Suprapubic skin (tissue), 4 donors: ENCODE measurements at regions not wholly inside any gene's neighbourhood (a gene's known extent, or its start where the extent isn't known, plus 50 kb on each side); places are given as distances from the start of the nearest gene placed in this dataset.

ENCODE experiments used
- DNase-seq, 2 donors: peaks; one replicate each; pipeline ENCODE4 v3.0.0-alpha.2; 2019; ENCODE audit warnings: low spot score in 2 of 2
- H3K27ac ChIP-seq: fragments of 200-600 bp; sonication (generic); one replicate; pipeline ENCODE4 v1.5.1; 2019
- H3K27me3 ChIP-seq: fragments of 200-600 bp; sonication (generic); one replicate; pipeline ENCODE4 v1.5.1; 2019
- H3K36me3 ChIP-seq: fragments of 200-600 bp; sonication (generic); one replicate; pipeline ENCODE4 v1.5.1; 2019
- H3K4me1 ChIP-seq: fragments of 200-600 bp; sonication (generic); one replicate; pipeline ENCODE4 v1.5.1; 2019
- H3K4me3 ChIP-seq: fragments of 200-600 bp; sonication (generic); one replicate; pipeline ENCODE4 v1.5.1; 2019; ENCODE audit warnings: mild to moderate bottlenecking
- H3K9me3 ChIP-seq: fragments of 200-600 bp; sonication (generic); one replicate; pipeline ENCODE4 v1.5.1; 2019
- EP300 ChIP-seq: sonication (generic); formaldehyde crosslinking; IDR thresholded peaks from one replicate; pipeline ENCODE4 v1.6.1; 2017; ENCODE audit warnings: antibody characterized with exemption
- POLR2A ChIP-seq, 2 donors: fragments of 450-650 bp; IDR thresholded peaks; one replicate each; pipeline ENCODE4 v1.6.1; 2017; ENCODE audit warnings: antibody characterized with exemption in 2 of 2, mild to moderate bottlenecking in 2 of 2, moderate library complexity in 2 of 2
- POLR2AphosphoS5 ChIP-seq, 3 donors: sonication (generic); formaldehyde crosslinking; IDR thresholded peaks; one replicate each; pipeline ENCODE4 v1.6.1; 2017; ENCODE audit warnings: antibody characterized with exemption in 3 of 3
- WGBS: methylation state at CpG from one replicate; pipeline ENCODE4 v1.1.5; 2018; 5-methylcytosine and 5-hydroxymethylcytosine counted together
- TF ChIP-seq, protein P1 (sequence below), 2 donors: fragments of 200-600 bp in 1 of 2; fragments of 450-650 bp in 1 of 2; sonication (generic) in 1 of 2; IDR thresholded peaks; one replicate each; pipeline ENCODE4 v1.5.1; 2016 to 2019; ENCODE audit warnings: antibody characterized with exemption in 2 of 2, mild to moderate bottlenecking in 1 of 2, moderate library complexity in 1 of 2

DNA sequence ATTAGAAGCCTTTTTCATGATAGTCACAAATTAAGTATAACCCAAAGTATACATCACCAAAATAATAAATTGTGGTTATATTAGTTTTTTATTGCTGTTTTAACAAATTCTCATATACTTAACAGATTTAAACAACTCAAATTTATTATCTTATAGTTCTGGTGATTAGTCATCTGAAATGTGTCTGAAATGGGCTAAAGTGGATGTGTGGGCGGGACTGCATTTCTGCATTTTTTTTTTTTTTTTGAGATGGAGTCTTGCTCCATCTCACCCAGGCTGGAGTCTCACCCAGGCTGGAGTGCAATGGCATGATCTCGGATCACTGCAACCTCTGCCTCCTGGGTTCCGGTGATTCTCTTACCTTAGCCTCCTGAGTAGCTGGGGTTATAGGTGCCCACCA, 891.5 kb upstream of the CELF2 start:
- Histone ChIP-seq H3K36me3 (no peaks in the 10 kb centered on the region), H3K27ac (no peak overlapping the region), H3K4me1 (no peaks in the 10 kb centered on the region), H3K27me3 (no peaks in the 10 kb centered on the region), H3K9me3 (peaks cover 10% of the 10 kb centered on the region), H3K4me3 (no peak overlapping the region)
- WGBS = 94% methylated on average over 3 of the region's 3 CpGs
- no peak for DNase-seq
- TF ChIP-seq POLR2AphosphoS5 (IDR thresholded peaks at IDR 0.05) (no peak), EP300 (no peak), POLR2A (IDR thresholded peaks at IDR 0.05) (no peak)
- TF ChIP-seq, protein P1, sequence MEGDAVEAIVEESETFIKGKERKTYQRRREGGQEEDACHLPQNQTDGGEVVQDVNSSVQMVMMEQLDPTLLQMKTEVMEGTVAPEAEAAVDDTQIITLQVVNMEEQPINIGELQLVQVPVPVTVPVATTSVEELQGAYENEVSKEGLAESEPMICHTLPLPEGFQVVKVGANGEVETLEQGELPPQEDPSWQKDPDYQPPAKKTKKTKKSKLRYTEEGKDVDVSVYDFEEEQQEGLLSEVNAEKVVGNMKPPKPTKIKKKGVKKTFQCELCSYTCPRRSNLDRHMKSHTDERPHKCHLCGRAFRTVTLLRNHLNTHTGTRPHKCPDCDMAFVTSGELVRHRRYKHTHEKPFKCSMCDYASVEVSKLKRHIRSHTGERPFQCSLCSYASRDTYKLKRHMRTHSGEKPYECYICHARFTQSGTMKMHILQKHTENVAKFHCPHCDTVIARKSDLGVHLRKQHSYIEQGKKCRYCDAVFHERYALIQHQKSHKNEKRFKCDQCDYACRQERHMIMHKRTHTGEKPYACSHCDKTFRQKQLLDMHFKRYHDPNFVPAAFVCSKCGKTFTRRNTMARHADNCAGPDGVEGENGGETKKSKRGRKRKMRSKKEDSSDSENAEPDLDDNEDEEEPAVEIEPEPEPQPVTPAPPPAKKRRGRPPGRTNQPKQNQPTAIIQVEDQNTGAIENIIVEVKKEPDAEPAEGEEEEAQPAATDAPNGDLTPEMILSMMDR (IDR thresholded peaks at IDR 0.05) = no peak

DNA sequence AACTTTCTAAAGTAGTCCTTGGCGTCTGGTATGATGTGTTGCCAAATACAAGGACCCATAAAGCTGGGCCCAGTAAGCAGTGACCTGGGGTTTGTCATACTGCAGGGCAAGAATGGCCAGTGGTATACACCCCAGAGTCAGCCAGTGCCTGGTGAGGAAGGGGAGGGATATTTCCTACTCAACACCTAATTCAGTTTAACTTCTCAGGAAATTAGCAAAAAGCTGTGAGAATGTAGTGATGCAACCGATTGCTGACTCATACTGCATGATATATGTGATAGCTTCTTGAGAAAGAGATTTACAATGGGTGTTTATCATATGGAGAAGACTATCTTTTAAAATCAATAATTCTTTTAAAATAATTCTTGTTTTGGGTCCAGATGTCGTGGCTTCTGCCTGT, 889.3 kb upstream of the CELF2 start:
- DNase-seq = no peak
- 64% methylated on average over 3 of the region's 3 CpGs for WGBS
- TF ChIP-seq POLR2A (IDR thresholded peaks at IDR 0.05) = no peak
- TF ChIP-seq EP300 = no peak
- TF ChIP-seq, protein P1 (IDR thresholded peaks at IDR 0.05) = no peak
- TF ChIP-seq POLR2AphosphoS5 (IDR thresholded peaks at IDR 0.05) = no peak
- Histone ChIP-seq H3K4me1 (no peaks in the 10 kb centered on the region), H3K4me3 (no peak overlapping the region), H3K27me3 (no peaks in the 10 kb centered on the region), H3K36me3 (no peaks in the 10 kb centered on the region), H3K27ac (no peak overlapping the region), H3K9me3 (peaks cover 10% of the 10 kb centered on the region)

DNA sequence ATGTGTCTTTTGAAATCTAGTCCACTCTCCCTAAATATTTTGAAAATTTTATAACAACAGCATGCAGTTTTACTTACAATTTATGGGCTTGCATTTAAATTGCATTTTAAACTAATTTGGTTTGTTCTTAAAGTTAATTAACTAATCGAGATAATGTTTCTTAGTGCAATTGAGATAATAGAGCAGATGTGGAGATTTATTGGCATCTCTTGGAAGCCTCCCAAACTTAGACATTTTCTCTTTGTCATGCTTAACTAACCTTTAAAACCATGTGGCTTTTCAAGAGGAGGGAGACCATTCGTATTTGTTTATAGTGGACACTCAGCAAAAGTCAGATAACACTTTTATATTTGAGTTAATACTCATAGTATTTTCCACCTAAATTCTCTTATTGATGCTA, 887.0 kb upstream of the CELF2 start:
- H3K4me1 ChIP-seq = no peaks in the 10 kb centered on the region
- H3K36me3 ChIP-seq = no peaks in the 10 kb centered on the region
- H3K27me3 ChIP-seq = no peaks in the 10 kb centered on the region
- 54% methylated on average over 2 of the region's 2 CpGs for WGBS
- peaks cover 6% of the 10 kb centered on the region for H3K9me3 ChIP-seq
- DNase-seq = no peak
- no peak overlapping the region for H3K27ac ChIP-seq
- H3K4me3 ChIP-seq = no peak overlapping the region
- TF ChIP-seq, protein P1 (IDR thresholded peaks at IDR 0.05) = no peak
- TF ChIP-seq POLR2A (IDR thresholded peaks at IDR 0.05) = no peak
- TF ChIP-seq EP300 = no peak
- TF ChIP-seq POLR2AphosphoS5 (IDR thresholded peaks at IDR 0.05) = no peak

DNA sequence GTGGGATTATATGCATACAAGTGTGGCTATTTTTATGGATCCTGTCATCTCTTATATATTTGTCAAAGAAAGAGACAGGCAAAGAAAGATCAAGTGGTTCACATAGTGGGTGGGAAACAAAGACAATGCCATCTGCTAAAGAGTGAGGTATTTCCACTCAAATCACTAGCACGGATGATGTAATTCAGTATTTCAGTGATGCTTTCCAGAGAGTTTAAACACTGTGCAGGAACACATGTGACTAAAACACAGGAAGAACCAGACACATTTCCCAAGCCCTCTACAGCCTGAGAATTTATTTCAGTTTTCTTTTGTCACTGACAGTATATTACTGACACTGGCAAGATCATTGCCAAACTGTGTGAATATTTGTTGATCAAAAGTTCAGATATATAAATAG, 885.7 kb upstream of the CELF2 start:
- Histone ChIP-seq H3K9me3 (peaks cover under 1% of the 10 kb centered on the region), H3K27ac (no peak overlapping the region), H3K4me3 (no peak overlapping the region), H3K36me3 (no peaks in the 10 kb centered on the region), H3K4me1 (no peaks in the 10 kb centered on the region), H3K27me3 (no peaks in the 10 kb centered on the region)
- DNase-seq = no peak
- 38% methylated on average over 1 of the region's 1 CpG for WGBS
- TF ChIP-seq, protein P1 (IDR thresholded peaks at IDR 0.05) = no peak

DNA sequence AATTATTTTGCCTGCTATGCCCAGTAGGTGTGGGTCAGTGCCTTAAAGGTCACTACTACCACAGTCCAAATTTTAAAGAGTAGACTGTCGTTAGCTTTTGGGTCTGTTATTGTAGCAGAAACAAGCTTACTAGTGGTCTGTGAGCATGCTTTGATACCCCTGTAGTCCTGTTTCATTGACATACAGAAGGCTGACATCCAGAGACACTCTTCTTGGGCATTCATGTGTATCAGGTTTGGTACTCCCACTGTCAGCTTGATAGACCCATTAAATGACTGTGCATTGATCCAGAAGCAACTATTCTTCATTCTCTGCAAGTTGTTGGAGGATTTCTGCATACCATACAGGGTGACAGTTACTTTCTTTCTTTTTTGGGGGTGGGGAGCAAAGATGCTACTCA, 884.4 kb upstream of the CELF2 start:
- no peak for DNase-seq
- Histone ChIP-seq H3K4me3 (no peak overlapping the region), H3K4me1 (no peaks in the 10 kb centered on the region), H3K36me3 (no peaks in the 10 kb centered on the region), H3K9me3 (no peaks in the 10 kb centered on the region), H3K27me3 (no peaks in the 10 kb centered on the region), H3K27ac (no peak overlapping the region)
- TF ChIP-seq EP300 (no peak), POLR2AphosphoS5 (IDR thresholded peaks at IDR 0.05) (no peak), POLR2A (IDR thresholded peaks at IDR 0.05) (no peak)
- TF ChIP-seq, protein P1 (IDR thresholded peaks at IDR 0.05) = no peak
- WGBS = 78% methylated on average over 1 of the region's 1 CpG
